RWPE2 (cell line): ENCODE measurements at regions not wholly inside any gene's neighbourhood (a gene's known extent, or its start where the extent isn't known, plus 50 kb on each side); places are given as distances from the start of the nearest gene placed in this dataset.

Experiments
- ATAC-seq: fragments of 200-7000 bp; cut with Tn5 transposase; 3 replicates; pipeline ENCODE4 v1.9.1; 2021; ENCODE audit warnings: low read depth
- DNase-seq: peaks from one replicate; pipeline ENCODE4 v3.0.0-alpha.2; 2020; ENCODE audit warnings: low spot score
- H3K27ac ChIP-seq: fragments of 450-650 bp; 2 replicates; pipeline ENCODE4 v1.5.1; 2017; ENCODE audit warnings: mild to moderate bottlenecking; ENCODE audit not compliant: poor library complexity, severe bottlenecking
- H3K27me3 ChIP-seq: fragments of 250-450 bp; sonication (Bioruptor Pico); 2 replicates; pipeline ENCODE4 v1.5.1; 2021; ENCODE audit warnings: mild to moderate bottlenecking, moderate library complexity; ENCODE audit not compliant: insufficient read depth, poor library complexity, severe bottlenecking
- H3K36me3 ChIP-seq: fragments of 250-450 bp; sonication (Bioruptor Pico); 2 replicates; pipeline ENCODE4 v1.5.1; 2020; ENCODE audit warnings: low read depth, mild to moderate bottlenecking, moderate library complexity
- H3K4me1 ChIP-seq: fragments of 250-450 bp; sonication (Bioruptor Pico); 2 replicates; pipeline ENCODE4 v1.5.1; 2021; ENCODE audit warnings: mild to moderate bottlenecking, moderate library complexity; ENCODE audit not compliant: insufficient read depth, poor library complexity, severe bottlenecking
- H3K4me3 ChIP-seq: fragments of 250-450 bp; sonication (Bioruptor Pico); 2 replicates; pipeline ENCODE4 v1.5.1; 2021; ENCODE audit warnings: mild to moderate bottlenecking, moderate library complexity; ENCODE audit not compliant: severe bottlenecking
- H3K9me3 ChIP-seq: fragments of 250-450 bp; sonication (Bioruptor Pico); 2 replicates; pipeline ENCODE4 v1.5.1; 2021; ENCODE audit warnings: mild to moderate bottlenecking, moderate library complexity; ENCODE audit not compliant: severe bottlenecking
- TF ChIP-seq, protein P1 (sequence below): fragments of 450-650 bp; IDR thresholded peaks from one replicate; pipeline ENCODE4 v1.5.1; 2017; ENCODE audit warnings: mild to moderate bottlenecking, moderate library complexity; ENCODE audit not compliant: poor library complexity, severe bottlenecking

DNA sequence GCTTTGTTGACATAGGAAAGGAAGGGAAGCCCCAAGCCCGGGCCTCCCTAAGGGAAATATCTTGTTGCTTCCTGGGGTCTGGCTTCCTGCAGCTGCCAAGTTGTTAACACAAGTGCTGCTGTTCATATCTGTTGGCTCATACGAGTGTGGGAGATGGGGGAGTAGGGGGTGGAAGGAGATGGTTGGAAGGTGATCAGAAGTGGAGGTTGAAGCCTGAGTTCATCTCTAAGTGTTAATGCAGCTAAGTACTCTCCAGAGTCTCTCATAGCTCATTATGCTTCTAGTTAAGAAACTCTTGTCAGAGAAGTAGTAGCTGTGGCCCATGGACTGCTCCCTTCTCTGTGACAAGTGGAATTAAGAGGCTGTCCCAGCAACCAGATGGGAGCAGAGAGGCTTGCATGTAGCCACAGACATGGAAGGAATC, 319.2 kb upstream of the SPAG17 start:
- TF ChIP-seq, protein P1, sequence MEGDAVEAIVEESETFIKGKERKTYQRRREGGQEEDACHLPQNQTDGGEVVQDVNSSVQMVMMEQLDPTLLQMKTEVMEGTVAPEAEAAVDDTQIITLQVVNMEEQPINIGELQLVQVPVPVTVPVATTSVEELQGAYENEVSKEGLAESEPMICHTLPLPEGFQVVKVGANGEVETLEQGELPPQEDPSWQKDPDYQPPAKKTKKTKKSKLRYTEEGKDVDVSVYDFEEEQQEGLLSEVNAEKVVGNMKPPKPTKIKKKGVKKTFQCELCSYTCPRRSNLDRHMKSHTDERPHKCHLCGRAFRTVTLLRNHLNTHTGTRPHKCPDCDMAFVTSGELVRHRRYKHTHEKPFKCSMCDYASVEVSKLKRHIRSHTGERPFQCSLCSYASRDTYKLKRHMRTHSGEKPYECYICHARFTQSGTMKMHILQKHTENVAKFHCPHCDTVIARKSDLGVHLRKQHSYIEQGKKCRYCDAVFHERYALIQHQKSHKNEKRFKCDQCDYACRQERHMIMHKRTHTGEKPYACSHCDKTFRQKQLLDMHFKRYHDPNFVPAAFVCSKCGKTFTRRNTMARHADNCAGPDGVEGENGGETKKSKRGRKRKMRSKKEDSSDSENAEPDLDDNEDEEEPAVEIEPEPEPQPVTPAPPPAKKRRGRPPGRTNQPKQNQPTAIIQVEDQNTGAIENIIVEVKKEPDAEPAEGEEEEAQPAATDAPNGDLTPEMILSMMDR, result no peak
- DNase-seq (no peak), ATAC-seq (no peak)
- H3K27me3 ChIP-seq, result no peaks in the 10 kb centered on the region
- H3K36me3 ChIP-seq, result no peaks in the 10 kb centered on the region
- H3K4me3 ChIP-seq, result no peak overlapping the region
- no peaks in the 10 kb centered on the region for H3K4me1 ChIP-seq
- H3K9me3 ChIP-seq, result no peaks in the 10 kb centered on the region
- no peak overlapping the region for H3K27ac ChIP-seq

DNA sequence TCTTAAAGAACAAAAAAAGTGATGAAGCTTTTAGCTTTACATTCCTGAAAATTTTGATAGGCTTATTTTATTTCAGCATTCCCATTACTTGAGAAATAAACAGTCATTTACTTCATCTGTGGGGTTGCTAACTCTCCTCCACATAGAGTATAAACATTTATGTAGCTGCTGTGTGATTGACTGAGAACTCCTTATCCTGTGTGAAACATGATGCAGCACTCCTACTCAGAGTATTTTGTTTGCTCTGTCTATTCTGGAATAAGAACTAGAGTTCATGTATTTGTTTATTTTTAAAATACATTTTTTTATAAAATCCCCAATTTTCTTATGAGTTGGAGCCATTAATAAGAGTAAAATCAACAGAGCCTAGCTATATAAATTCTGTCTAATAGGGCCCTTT, 318.7 kb upstream of the SPAG17 start:
- no peak for ATAC-seq
- DNase-seq, result no peak
- H3K4me3 ChIP-seq, result no peak overlapping the region
- H3K36me3 ChIP-seq, result no peaks in the 10 kb centered on the region
- no peaks in the 10 kb centered on the region for H3K9me3 ChIP-seq
- no peaks in the 10 kb centered on the region for H3K4me1 ChIP-seq
- no peaks in the 10 kb centered on the region for H3K27me3 ChIP-seq
- H3K27ac ChIP-seq, result no peak overlapping the region
- TF ChIP-seq, protein P1, result no peak

DNA sequence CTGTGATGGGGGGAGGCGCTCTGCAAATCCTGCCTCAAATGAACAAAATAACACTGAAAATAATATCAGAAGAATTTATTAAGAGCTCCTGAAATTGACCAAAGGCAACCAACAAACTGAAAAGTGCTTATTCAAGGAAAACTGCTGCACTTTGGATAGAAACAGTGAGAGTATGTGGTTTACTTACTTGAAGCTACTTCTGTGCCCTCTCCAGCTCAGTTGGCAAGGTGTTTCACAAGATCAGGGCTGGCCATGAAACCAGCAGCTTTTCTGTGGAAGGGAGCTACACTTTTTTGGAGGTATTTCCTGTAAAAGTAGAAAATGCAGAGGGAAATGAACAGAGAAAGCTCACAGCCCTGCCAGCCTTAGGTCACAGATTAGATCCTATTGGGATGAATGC, 310.0 kb upstream of the SPAG17 start:
- H3K9me3 ChIP-seq, result no peaks in the 10 kb centered on the region
- no peak overlapping the region for H3K27ac ChIP-seq

DNA sequence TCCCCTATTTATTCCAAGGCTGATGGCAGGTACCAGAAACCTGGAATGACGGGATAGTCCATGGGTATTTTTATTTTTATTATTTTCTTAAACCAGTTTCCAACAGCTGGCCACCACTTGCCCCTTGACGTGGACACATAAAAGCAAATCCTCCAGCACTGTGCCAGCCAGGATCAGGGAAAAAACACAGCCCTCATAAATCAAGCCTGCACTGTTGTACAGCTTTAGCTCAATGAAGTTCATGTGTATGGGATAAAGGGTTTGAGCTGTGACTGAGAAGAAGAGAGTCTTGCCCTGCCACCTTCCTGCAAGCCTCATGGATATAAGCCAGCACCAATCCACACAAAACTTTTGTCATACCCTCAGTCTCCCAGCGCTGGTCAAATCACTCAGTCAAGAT, 303.8 kb upstream of the SPAG17 start:
- TF ChIP-seq, protein P1, result no peak
- Histone ChIP-seq H3K4me1 (peaks cover 21% of the 10 kb centered on the region), H3K27me3 (no peaks in the 10 kb centered on the region), H3K4me3 (no peak overlapping the region), H3K9me3 (no peaks in the 10 kb centered on the region), H3K27ac (no peak overlapping the region), H3K36me3 (no peaks in the 10 kb centered on the region)
- DNase-seq (no peak), ATAC-seq (no peak)

More for the DNA sequence above, 310.0 kb upstream of the SPAG17 start:
- no peaks in the 10 kb centered on the region for H3K4me1 ChIP-seq
- H3K27me3 ChIP-seq, result no peaks in the 10 kb centered on the region
- H3K4me3 ChIP-seq, result no peak overlapping the region
- TF ChIP-seq, protein P1, result no peak
- ATAC-seq (no peak), DNase-seq (no peak)
- no peaks in the 10 kb centered on the region for H3K36me3 ChIP-seq

DNA sequence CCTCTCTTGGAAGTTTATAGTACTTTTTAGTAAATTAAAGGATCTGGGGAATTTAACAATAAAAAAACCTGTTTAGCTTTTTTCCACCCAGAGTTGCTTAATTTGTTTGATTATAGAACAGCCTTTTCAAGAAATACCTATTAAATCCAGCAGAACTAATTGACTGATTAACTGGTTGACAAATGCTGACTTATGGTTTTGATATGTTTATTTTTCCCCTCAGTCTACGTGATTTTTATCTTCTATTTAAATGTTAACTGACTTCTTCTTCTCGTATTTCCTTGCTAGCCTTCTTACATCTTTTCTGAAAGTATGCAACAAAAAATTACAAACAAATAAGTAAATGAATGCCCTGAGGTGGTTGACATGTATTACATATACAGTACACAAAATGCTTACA, 302.9 kb upstream of the SPAG17 start:
- Histone ChIP-seq H3K9me3 (no peaks in the 10 kb centered on the region), H3K36me3 (no peaks in the 10 kb centered on the region), H3K27ac (no peak overlapping the region), H3K4me3 (no peak overlapping the region), H3K4me1 (peaks cover 21% of the 10 kb centered on the region), H3K27me3 (no peaks in the 10 kb centered on the region)
- ATAC-seq (no peak), DNase-seq (no peak)
- TF ChIP-seq, protein P1, result no peak
